A549 (cell line): ENCODE measurements at regions not wholly inside any gene's neighbourhood (a gene's known extent, or its start where the extent isn't known, plus 50 kb on each side); places are given as distances from the start of the nearest gene placed in this dataset.

Source experiments
- CEBPB ChIP-seq, 2 experiments: fragments of >200 bp in 1 of 2; sonication (Bioruptor Twin) in 1 of 2; formaldehyde crosslinking in 1 of 2; IDR thresholded peaks; 2 replicates each; pipeline ENCODE4 v1.6.1; 2012 to 2016
- CHD2 ChIP-seq: fragments of 150-350 bp; IDR thresholded peaks from 2 replicates; pipeline ENCODE4 v1.6.1; 2014; ENCODE audit warnings: low read length; ENCODE audit not compliant: partially characterized antibody
- MAX ChIP-seq: IDR thresholded peaks from 2 replicates; pipeline ENCODE4 v1.6.1; 2012
- MYC ChIP-seq: IDR thresholded peaks from 2 replicates; pipeline ENCODE4 v1.6.1; 2012; ENCODE audit warnings: mild to moderate bottlenecking, inconsistent platforms, low read length, improper control_type of control experiment, borderline replicate concordance
- NR3C1 ChIP-seq: fragments of >200 bp; sonication (Bioruptor Twin); formaldehyde crosslinking; IDR thresholded peaks from 3 replicates; pipeline ENCODE4 v1.6.1; 2017
- PHF8 ChIP-seq: fragments of 200-600 bp; sonication (generic); IDR thresholded peaks from 2 replicates; pipeline ENCODE4 v1.6.1; 2016; ENCODE audit warnings: low read depth, mild to moderate bottlenecking, antibody characterized with exemption, moderate library complexity, borderline replicate concordance
- POLR2A ChIP-seq: IDR thresholded peaks from 2 replicates; pipeline ENCODE4 v1.6.1; 2012; ENCODE audit warnings: mild to moderate bottlenecking, low read length
- POLR2AphosphoS2 ChIP-seq: conservative IDR thresholded peaks from 2 replicates; pipeline ENCODE4 v1.6.1; 2012; ENCODE audit warnings: low read length, improper control_type of control experiment, inconsistent platforms
- RAD21 ChIP-seq, 2 experiments: fragments of >200 bp in 1 of 2; sonication (Bioruptor Twin) in 1 of 2; formaldehyde crosslinking in 1 of 2; IDR thresholded peaks in 1 of 2; conservative IDR thresholded peaks in 1 of 2; 2 replicates in 1 of 2; 3 replicates in 1 of 2; pipeline ENCODE4 v1.6.1; 2012 to 2018; ENCODE audit warnings: inconsistent platforms in 1 of 2
- RCOR1 ChIP-seq: fragments of 150-350 bp; IDR thresholded peaks from 2 replicates; pipeline ENCODE4 v1.6.1; 2014; ENCODE audit warnings: antibody characterized with exemption, low read length, low read depth
- RFX5 ChIP-seq: fragments of 450-650 bp; IDR thresholded peaks from 2 replicates; pipeline ENCODE4 v1.7.1; 2014; ENCODE audit warnings: antibody characterized with exemption, mild to moderate bottlenecking, moderate library complexity
- SMC3 ChIP-seq: fragments of >200 bp; sonication (Bioruptor Twin); formaldehyde crosslinking; IDR thresholded peaks from 3 replicates; pipeline ENCODE4 v1.6.1; 2018; ENCODE audit warnings: inconsistent platforms
- TF ChIP-seq, protein P1 (sequence below): fragments of >200 bp; sonication (Bioruptor Twin); formaldehyde crosslinking; IDR thresholded peaks from 3 replicates; pipeline ENCODE4 v1.5.1; 2016

GRCh38 chr4:4711902-4712301 lies 147.6 kb upstream of the MSX1 start:
- TF ChIP-seq MYC (no peak), MAX (no peak), NR3C1 (no peak), SMC3 (no peak), PHF8 (no peak), RCOR1 (no peak), CEBPB (IDR thresholded peaks at IDR 0.05) (no peak), RFX5 (no peak), POLR2A (no peak), POLR2AphosphoS2 (no peak), CHD2 (no peak), RAD21 (conservative IDR thresholded peaks at IDR 0.05 in 1 of 2, IDR thresholded peaks at IDR 0.05 in 1 of 2) (no peak)
- TF ChIP-seq, protein P1, sequence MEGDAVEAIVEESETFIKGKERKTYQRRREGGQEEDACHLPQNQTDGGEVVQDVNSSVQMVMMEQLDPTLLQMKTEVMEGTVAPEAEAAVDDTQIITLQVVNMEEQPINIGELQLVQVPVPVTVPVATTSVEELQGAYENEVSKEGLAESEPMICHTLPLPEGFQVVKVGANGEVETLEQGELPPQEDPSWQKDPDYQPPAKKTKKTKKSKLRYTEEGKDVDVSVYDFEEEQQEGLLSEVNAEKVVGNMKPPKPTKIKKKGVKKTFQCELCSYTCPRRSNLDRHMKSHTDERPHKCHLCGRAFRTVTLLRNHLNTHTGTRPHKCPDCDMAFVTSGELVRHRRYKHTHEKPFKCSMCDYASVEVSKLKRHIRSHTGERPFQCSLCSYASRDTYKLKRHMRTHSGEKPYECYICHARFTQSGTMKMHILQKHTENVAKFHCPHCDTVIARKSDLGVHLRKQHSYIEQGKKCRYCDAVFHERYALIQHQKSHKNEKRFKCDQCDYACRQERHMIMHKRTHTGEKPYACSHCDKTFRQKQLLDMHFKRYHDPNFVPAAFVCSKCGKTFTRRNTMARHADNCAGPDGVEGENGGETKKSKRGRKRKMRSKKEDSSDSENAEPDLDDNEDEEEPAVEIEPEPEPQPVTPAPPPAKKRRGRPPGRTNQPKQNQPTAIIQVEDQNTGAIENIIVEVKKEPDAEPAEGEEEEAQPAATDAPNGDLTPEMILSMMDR, result no peak
